ENCODE measurements at regions not wholly inside any gene's neighbourhood (a gene's known extent, or its start where the extent isn't known, plus 50 kb on each side); places are given as distances from the start of the nearest gene placed in this dataset.

- H3K36me3 Mint-ChIP-seq (ENCODE audit: low read depth): no peaks in the 10 kb centered on the region
Observed at GRCh38 chr12:93203361-93203760, 174.4 kb upstream of the NUDT4 start.

GRCh38 chr12:93204896-93205295 is 172.8 kb upstream of the NUDT4 start:
- no peak overlapping the region for H3K4me3 Mint-ChIP-seq
- peaks cover 14% of the 10 kb centered on the region for H3K4me1 Mint-ChIP-seq
- peaks cover 16% of the 10 kb centered on the region for H3K9me3 Mint-ChIP-seq
- TF ChIP-seq CTCF (IDR thresholded peaks at IDR 0.05): no peak
- no peak for DNase-seq
- no peak overlapping the region for H3K27ac Mint-ChIP-seq
- no peaks in the 10 kb centered on the region for H3K27me3 Mint-ChIP-seq (ENCODE audit: low read depth, poor library complexity)
- no peaks in the 10 kb centered on the region for H3K36me3 Mint-ChIP-seq (ENCODE audit: low read depth)

More at GRCh38 chr12:93203361-93203760, 174.4 kb upstream of the NUDT4 start:
- TF ChIP-seq CTCF (IDR thresholded peaks at IDR 0.05): no peak
- no peak overlapping the region for H3K27ac Mint-ChIP-seq
- H3K27me3 Mint-ChIP-seq (ENCODE audit: low read depth, poor library complexity): no peaks in the 10 kb centered on the region
- H3K9me3 Mint-ChIP-seq: peaks cover 5% of the 10 kb centered on the region
- H3K4me3 Mint-ChIP-seq: no peak overlapping the region
- no peak for DNase-seq
- H3K4me1 Mint-ChIP-seq: peaks cover 23% of the 10 kb centered on the region

- Mint-ChIP-seq H3K27ac (no peak overlapping the region), H3K36me3 (ENCODE audit: low read depth) (no peaks in the 10 kb centered on the region), H3K4me1 (peaks cover 9% of the 10 kb centered on the region), H3K9me3 (peaks cover 18% of the 10 kb centered on the region), H3K27me3 (ENCODE audit: low read depth, poor library complexity) (no peaks in the 10 kb centered on the region), H3K4me3 (no peak overlapping the region)
- no peak for TF ChIP-seq CTCF (IDR thresholded peaks at IDR 0.05)
- no peak for DNase-seq
Observed at GRCh38 chr12:93205361-93205760, 172.4 kb upstream of the NUDT4 start.

GRCh38 chr12:93208011-93208410 is 169.7 kb upstream of the NUDT4 start:
- Mint-ChIP-seq H3K27ac (no peak overlapping the region), H3K27me3 (ENCODE audit: low read depth, poor library complexity) (no peaks in the 10 kb centered on the region), H3K4me1 (no peaks in the 10 kb centered on the region), H3K36me3 (ENCODE audit: low read depth) (peaks cover 8% of the 10 kb centered on the region), H3K4me3 (no peak overlapping the region), H3K9me3 (peaks cover 42% of the 10 kb centered on the region)
- no peak for DNase-seq
- TF ChIP-seq CTCF (IDR thresholded peaks at IDR 0.05): no peak

- Mint-ChIP-seq H3K27me3 (ENCODE audit: low read depth, poor library complexity) (no peaks in the 10 kb centered on the region), H3K4me1 (peaks cover 1% of the 10 kb centered on the region), H3K27ac (no peak overlapping the region), H3K4me3 (no peak overlapping the region), H3K36me3 (ENCODE audit: low read depth) (peaks cover 36% of the 10 kb centered on the region), H3K9me3 (peaks cover 64% of the 10 kb centered on the region)
- TF ChIP-seq CTCF (IDR thresholded peaks at IDR 0.05): no peak
- DNase-seq: no peak
Observed at GRCh38 chr12:93214523-93215289, 163.0 kb upstream of the NUDT4 start.

- Mint-ChIP-seq H3K27ac (no peak overlapping the region), H3K9me3 (peaks cover 61% of the 10 kb centered on the region), H3K4me3 (no peak overlapping the region), H3K36me3 (ENCODE audit: low read depth) (peaks cover 36% of the 10 kb centered on the region), H3K27me3 (ENCODE audit: low read depth, poor library complexity) (no peaks in the 10 kb centered on the region), H3K4me1 (peaks cover 6% of the 10 kb centered on the region)
- no peak for TF ChIP-seq CTCF (IDR thresholded peaks at IDR 0.05)
- no peak for DNase-seq
Observed at GRCh38 chr12:93215290-93215678, 162.4 kb upstream of the NUDT4 start.
